Endothelial cell of umbilical vein (primary cell): ENCODE measurements at regions not wholly inside any gene's neighbourhood (a gene's known extent, or its start where the extent isn't known, plus 50 kb on each side); places are given as distances from the start of the nearest gene placed in this dataset.

ENCODE experiments used
- BruUV-seq: library from RNA; stranded (reverse); fragments of 400-500 nt; replicated peaks from 2 replicates; lab custom pipeline; 2021; lab: Mats Ljungman, UMichigan
- CTCF ChIA-PET: fragments of 300-600, 350-600 bp; sonication (Branson Sonifier 250); formaldehyde crosslinking; loops from one replicate; lab custom pipeline; 2021; ENCODE audit warnings: antibody characterized with exemption, inconsistent platforms; lab: Charles Lee
- POLR2A ChIA-PET: fragments of 300-600, 350-600 bp; sonication (Branson Sonifier 250); formaldehyde crosslinking; loops from one replicate; lab custom pipeline; 2021; ENCODE audit warnings: antibody characterized with exemption, inconsistent platforms; lab: Charles Lee
- DNase-seq: peaks from one replicate; pipeline ENCODE4 v3.0.0-alpha.2; 2011; ENCODE audit warnings: low read depth, low spot score
- FAIRE-seq: peaks from 2 replicates; lab custom pipeline; 2011; peaks lifted over from hg19 to GRCh38; lab: Jason Lieb, UNC
- H2AFZ ChIP-seq: 2 replicates; pipeline ENCODE4 v1.6.0; 2012; ENCODE audit warnings: low read depth, low read length, control low read depth, inconsistent platforms
- H3K27ac ChIP-seq: 2 replicates; pipeline ENCODE4 v1.5.1; 2011; ENCODE audit warnings: low read depth, mild to moderate bottlenecking, control low read depth, low read length, moderate library complexity; ENCODE audit not compliant: insufficient read depth
- H3K27me3 ChIP-seq, 2 experiments: 2 replicates each; pipeline versions ENCODE4 v1.6.0 to v1.6.1; 2011; ENCODE audit warnings: low read length in 2 of 2, mixed read lengths in 1 of 2; ENCODE audit not compliant: control insufficient read depth in 2 of 2, insufficient read depth in 2 of 2
- H3K36me3 ChIP-seq, 2 experiments: 2 replicates in 1 of 2; 3 replicates in 1 of 2; pipeline ENCODE4 v1.5.1; 2011; ENCODE audit warnings: low read length in 2 of 2, mild to moderate bottlenecking in 1 of 2, moderate library complexity in 1 of 2; ENCODE audit not compliant: control insufficient read depth in 2 of 2, insufficient read depth in 2 of 2; ENCODE audit errors: extremely low read depth in 1 of 2
- H3K4me1 ChIP-seq: 3 replicates; pipeline ENCODE4 v1.5.1; 2011; ENCODE audit warnings: mild to moderate bottlenecking, low read length; ENCODE audit not compliant: control insufficient read depth, insufficient read depth; ENCODE audit errors: extremely low read depth
- H3K4me2 ChIP-seq: 2 replicates; pipeline ENCODE4 v1.6.1; 2011; ENCODE audit warnings: low read length, control low read depth, mixed read lengths; ENCODE audit not compliant: insufficient read depth
- H3K4me3 ChIP-seq, 3 experiments: fragments of 200-600 bp in 1 of 3; sonication (generic), shearing (Covaris generic) in 1 of 3; replicated peaks in 1 of 3; 2 replicates each; pipeline ENCODE4 v1.5.1; 2011 to 2016; ENCODE audit warnings: control low read depth in 3 of 3, low read length in 3 of 3, mild to moderate bottlenecking in 2 of 3, inconsistent platforms in 1 of 3, low read depth in 1 of 3, moderate library complexity in 1 of 3; ENCODE audit not compliant: insufficient read depth in 1 of 3
- H3K79me2 ChIP-seq: 2 replicates; pipeline ENCODE4 v1.6.0; 2012; ENCODE audit warnings: low read length, inconsistent platforms; ENCODE audit not compliant: control insufficient read depth, insufficient read depth
- H3K9ac ChIP-seq: replicated peaks from 2 replicates; pipeline ENCODE3; 2011; ENCODE audit warnings: low read length, control low read depth; ENCODE audit not compliant: insufficient read depth; ENCODE audit errors: extremely low read depth
- H3K9me1 ChIP-seq: replicated peaks from 3 replicates; pipeline ENCODE4 v1.6.0; 2011; ENCODE audit warnings: mild to moderate bottlenecking, low read length; ENCODE audit not compliant: control insufficient read depth, insufficient read depth; ENCODE audit errors: extremely low read depth
- H3K9me3 ChIP-seq: replicated peaks from 2 replicates; pipeline ENCODE4 v1.5.1; 2012; ENCODE audit warnings: low read length, inconsistent platforms; ENCODE audit not compliant: control insufficient read depth, insufficient read depth
- H4K20me1 ChIP-seq: replicated peaks from 2 replicates; pipeline ENCODE3; 2011; ENCODE audit warnings: mild to moderate bottlenecking, low read length; ENCODE audit not compliant: control insufficient read depth, insufficient read depth; ENCODE audit errors: extremely low read depth
- CTCF ChIP-seq, 2 donors: IDR thresholded peaks; 1 replicate in 1 of 2; 2 replicates in 1 of 2; pipeline ENCODE4 v1.5.1; 2011; ENCODE audit warnings: low read length in 2 of 2, mild to moderate bottlenecking in 2 of 2, moderate library complexity in 2 of 2, control low read depth in 1 of 2, inconsistent platforms in 1 of 2, low read depth in 1 of 2; ENCODE audit not compliant: insufficient read depth in 1 of 2; ENCODE audit errors: extremely low read depth in 1 of 2
- EZH2 ChIP-seq: IDR thresholded peaks from 2 replicates; pipeline ENCODE4 v1.6.1; 2012; ENCODE audit warnings: borderline replicate concordance, low read depth, mild to moderate bottlenecking, moderate library complexity, low read length, inconsistent platforms; ENCODE audit not compliant: severe bottlenecking
- FOS ChIP-seq: IDR thresholded peaks from 2 replicates; pipeline ENCODE4 v1.6.1; 2011; ENCODE audit warnings: mild to moderate bottlenecking, low read length, moderate library complexity, borderline replicate concordance; ENCODE audit not compliant: insufficient read depth
- GATA2 ChIP-seq: IDR thresholded peaks from 2 replicates; pipeline ENCODE4 v1.7.0; 2011; ENCODE audit warnings: low read depth, mild to moderate bottlenecking, moderate library complexity, mixed read lengths, low read length; ENCODE audit not compliant: insufficient read length, insufficient read depth
- JUN ChIP-seq: IDR thresholded peaks from 2 replicates; pipeline ENCODE4 v1.6.1; 2011; ENCODE audit warnings: borderline replicate concordance, low read depth; ENCODE audit not compliant: insufficient read length, insufficient read depth
- MAX ChIP-seq: IDR thresholded peaks from 2 replicates; pipeline ENCODE4 v1.6.1; 2011; ENCODE audit not compliant: insufficient read depth, insufficient read length
- MYC ChIP-seq: IDR thresholded peaks from one replicate; pipeline ENCODE4 v1.6.1; 2011; ENCODE audit warnings: mild to moderate bottlenecking, low read depth, low read length
- POLR2A ChIP-seq: IDR thresholded peaks from 2 replicates; pipeline ENCODE4 v1.6.1; 2012; ENCODE audit warnings: low read depth, mild to moderate bottlenecking, control low read depth, low read length
- POLR2AphosphoS5 ChIP-seq: IDR thresholded peaks from 2 replicates; pipeline ENCODE4 v1.6.1; 2012; ENCODE audit warnings: low read depth, mild to moderate bottlenecking, control low read depth, low read length, moderate library complexity; ENCODE audit not compliant: insufficient read depth
- dilution Hi-C: fragments of 300-500 bp; cut with MboI; formaldehyde crosslinking; loops from one replicate; pipeline ENCODE4 v1.15.0; 2019; ENCODE audit warnings: low sequenced_read_pairs; ENCODE audit not compliant: extremely low pct_ligation_motif_present
- intact Hi-C: fragments of 100-400 bp; cut with micrococcal nuclease; formaldehyde crosslinking; loops from one replicate; pipeline ENCODE4 v1.10.0; 2022

- Histone ChIP-seq H3K4me3 (no peak overlapping the region), H3K79me2 (no peaks in the 10 kb centered on the region), H3K4me2 (no peak overlapping the region), H3K4me1 (no peaks in the 10 kb centered on the region), H3K9me1 (no peaks in the 10 kb centered on the region), H4K20me1 (no peaks in the 10 kb centered on the region), H2AFZ (no peak overlapping the region), H3K9ac (no peak overlapping the region), H3K27me3 (no peaks in the 10 kb centered on the region), H3K27ac (no peak overlapping the region), H3K9me3 (no peaks in the 10 kb centered on the region), H3K36me3 (no peaks in the 10 kb centered on the region)
- no peak for TF ChIP-seq CTCF (IDR thresholded peaks at IDR 0.05; ENCODE audit: extremely low read depth in 1 of 2, insufficient read depth in 1 of 2, low read depth in 1 of 2, low read length in 2 of 2)
- TF ChIP-seq POLR2A, result no peak
- TF ChIP-seq GATA2, result no peak
- TF ChIP-seq MYC, result no peak
- no peak for TF ChIP-seq FOS
- no peak for TF ChIP-seq EZH2
- no peak for TF ChIP-seq MAX
- TF ChIP-seq POLR2AphosphoS5, result no peak
- no peak for TF ChIP-seq JUN
- DNase-seq (no peak), FAIRE-seq (no peak)
- BruUV-seq, result no TSS peak
- dilution Hi-C loops (no loop called here), intact Hi-C loops (loop anchor here (2.0 to 5.0 kb wide), 2 partner anchors 311 to 1589 kb away; partner anchors contain the start of gene ZNF462)
- ChIA-PET CTCF (interaction anchor here (5.6 kb wide), 1 partner anchor 1331 kb away, joined by 137 read pairs; no protein-coding TSS in a partner anchor), POLR2A (no interaction called here)
These were observed 109.5 kb upstream of the RAD23B start for GRCh38 chr9:107173422-107174180.
